ENCODE measurements at regions not wholly inside any gene's neighbourhood (a gene's known extent, or its start where the extent isn't known, plus 50 kb on each side); places are given as distances from the start of the nearest gene placed in this dataset.

GRCh38 chr6:126174697-126175096 is 165.2 kb upstream of the CENPW start:
- no peak for TF ChIP-seq CTCF (IDR thresholded peaks at IDR 0.05; ENCODE audit: low read depth, low read length)

GRCh38 chr6:126175251-126175650 is 164.7 kb upstream of the CENPW start:
- in situ Hi-C loops (cut with HindIII; ENCODE audit: low sequenced_read_pairs): no loop called here
- H3K4me3 ChIP-seq (ENCODE audit: low read depth, low read length): no peak overlapping the region
- peak; percentile 56 for DNase-seq (ENCODE audit: low read depth, low spot score)
- no peak for TF ChIP-seq CTCF (IDR thresholded peaks at IDR 0.05; ENCODE audit: low read depth, low read length)

More at GRCh38 chr6:126174697-126175096, 165.2 kb upstream of the CENPW start:
- no peak overlapping the region for H3K4me3 ChIP-seq (ENCODE audit: low read depth, low read length)
- in situ Hi-C loops (cut with HindIII; ENCODE audit: low sequenced_read_pairs): no loop called here
- DNase-seq (ENCODE audit: low read depth, low spot score): peak; percentile 29

GRCh38 chr6:126176282-126176681 is 163.6 kb upstream of the CENPW start:
- peak; percentile 36 for TF ChIP-seq CTCF (IDR thresholded peaks at IDR 0.05; ENCODE audit: low read depth, low read length)
- H3K4me3 ChIP-seq (ENCODE audit: low read depth, low read length): no peak overlapping the region
- in situ Hi-C loops (cut with HindIII; ENCODE audit: low sequenced_read_pairs): no loop called here
- DNase-seq (ENCODE audit: low read depth, low spot score): peak; percentile 35

- in situ Hi-C loops (cut with HindIII; ENCODE audit: low sequenced_read_pairs): no loop called here
- peak; percentile 92 for DNase-seq (ENCODE audit: low read depth, low spot score)
- H3K4me3 ChIP-seq (ENCODE audit: low read depth, low read length): no peak overlapping the region
- no peak for TF ChIP-seq CTCF (IDR thresholded peaks at IDR 0.05; ENCODE audit: low read depth, low read length)
Measured at GRCh38 chr6:126180585-126180984, 159.3 kb upstream of the CENPW start.

- no peak overlapping the region for H3K4me3 ChIP-seq (ENCODE audit: low read depth, low read length)
- no peak for TF ChIP-seq CTCF (IDR thresholded peaks at IDR 0.05; ENCODE audit: low read depth, low read length)
- in situ Hi-C loops (cut with HindIII; ENCODE audit: low sequenced_read_pairs): no loop called here
- DNase-seq (ENCODE audit: low read depth, low spot score): no peak
Measured at GRCh38 chr6:126181173-126181741, 158.7 kb upstream of the CENPW start.

- no peak for DNase-seq (ENCODE audit: low read depth, low spot score)
- TF ChIP-seq CTCF (IDR thresholded peaks at IDR 0.05; ENCODE audit: low read depth, low read length): no peak
- in situ Hi-C loops (cut with HindIII; ENCODE audit: low sequenced_read_pairs): no loop called here
- H3K4me3 ChIP-seq (ENCODE audit: low read depth, low read length): no peak overlapping the region
Measured at GRCh38 chr6:126181890-126182289, 158.0 kb upstream of the CENPW start.
